WTC11 (cell line): ENCODE measurements at regions not wholly inside any gene's neighbourhood (a gene's known extent, or its start where the extent isn't known, plus 50 kb on each side); places are given as distances from the start of the nearest gene placed in this dataset.

Source experiments
- JUN ChIP-seq: sonication (generic); formaldehyde crosslinking; IDR thresholded peaks from 2 replicates; pipeline ENCODE4 v1.8.0; 2023; ENCODE audit warnings: mild to moderate bottlenecking, missing genetic modification reagents
- NFE2L1 ChIP-seq: sonication (generic); formaldehyde crosslinking; IDR thresholded peaks from 2 replicates; pipeline ENCODE4 v1.8.1; 2023; ENCODE audit warnings: missing genetic modification reagents
- TF ChIP-seq, protein P1 (sequence below): fragments of 200-600 bp; IDR thresholded peaks from 2 replicates; pipeline ENCODE4 v1.8.0; 2022; ENCODE audit warnings: antibody characterized with exemption
- TF ChIP-seq, protein P2 (sequence below): sonication (generic); formaldehyde crosslinking; IDR thresholded peaks from 2 replicates; pipeline ENCODE4 v1.8.1; 2022; ENCODE audit warnings: low read depth, missing genetic modification reagents, borderline replicate concordance

DNA sequence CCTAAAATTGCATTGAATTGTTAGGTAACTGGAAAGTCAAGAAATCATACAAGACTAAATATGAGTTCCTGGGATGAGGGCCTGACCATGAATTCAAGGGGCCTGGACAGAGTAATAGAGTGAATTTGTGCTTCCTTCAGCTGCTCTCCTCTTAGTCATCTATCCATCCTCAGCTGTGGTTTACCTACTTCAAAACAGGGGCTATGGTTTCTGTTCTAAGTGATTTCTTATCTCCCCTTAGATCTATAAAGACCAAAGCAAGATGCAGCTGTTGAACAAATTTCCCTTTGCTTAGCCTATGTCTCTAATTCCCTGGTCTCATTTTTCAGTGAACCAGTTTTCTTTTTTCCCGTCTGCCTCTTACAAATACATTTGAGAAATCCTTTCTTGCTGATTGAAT is 428.5 kb downstream of the FAM181B start:
- TF ChIP-seq, protein P1, sequence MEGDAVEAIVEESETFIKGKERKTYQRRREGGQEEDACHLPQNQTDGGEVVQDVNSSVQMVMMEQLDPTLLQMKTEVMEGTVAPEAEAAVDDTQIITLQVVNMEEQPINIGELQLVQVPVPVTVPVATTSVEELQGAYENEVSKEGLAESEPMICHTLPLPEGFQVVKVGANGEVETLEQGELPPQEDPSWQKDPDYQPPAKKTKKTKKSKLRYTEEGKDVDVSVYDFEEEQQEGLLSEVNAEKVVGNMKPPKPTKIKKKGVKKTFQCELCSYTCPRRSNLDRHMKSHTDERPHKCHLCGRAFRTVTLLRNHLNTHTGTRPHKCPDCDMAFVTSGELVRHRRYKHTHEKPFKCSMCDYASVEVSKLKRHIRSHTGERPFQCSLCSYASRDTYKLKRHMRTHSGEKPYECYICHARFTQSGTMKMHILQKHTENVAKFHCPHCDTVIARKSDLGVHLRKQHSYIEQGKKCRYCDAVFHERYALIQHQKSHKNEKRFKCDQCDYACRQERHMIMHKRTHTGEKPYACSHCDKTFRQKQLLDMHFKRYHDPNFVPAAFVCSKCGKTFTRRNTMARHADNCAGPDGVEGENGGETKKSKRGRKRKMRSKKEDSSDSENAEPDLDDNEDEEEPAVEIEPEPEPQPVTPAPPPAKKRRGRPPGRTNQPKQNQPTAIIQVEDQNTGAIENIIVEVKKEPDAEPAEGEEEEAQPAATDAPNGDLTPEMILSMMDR: no peak
- TF ChIP-seq JUN (CRISPR knock-in tag) (no peak), NFE2L1 (CRISPR knock-in tag) (no peak)
- TF ChIP-seq, protein P2, sequence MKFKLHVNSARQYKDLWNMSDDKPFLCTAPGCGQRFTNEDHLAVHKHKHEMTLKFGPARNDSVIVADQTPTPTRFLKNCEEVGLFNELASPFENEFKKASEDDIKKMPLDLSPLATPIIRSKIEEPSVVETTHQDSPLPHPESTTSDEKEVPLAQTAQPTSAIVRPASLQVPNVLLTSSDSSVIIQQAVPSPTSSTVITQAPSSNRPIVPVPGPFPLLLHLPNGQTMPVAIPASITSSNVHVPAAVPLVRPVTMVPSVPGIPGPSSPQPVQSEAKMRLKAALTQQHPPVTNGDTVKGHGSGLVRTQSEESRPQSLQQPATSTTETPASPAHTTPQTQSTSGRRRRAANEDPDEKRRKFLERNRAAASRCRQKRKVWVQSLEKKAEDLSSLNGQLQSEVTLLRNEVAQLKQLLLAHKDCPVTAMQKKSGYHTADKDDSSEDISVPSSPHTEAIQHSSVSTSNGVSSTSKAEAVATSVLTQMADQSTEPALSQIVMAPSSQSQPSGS (CRISPR knock-in tag): no peak
